Activated naive CD4-positive, alpha-beta T cell treated with anti-CD3 and anti-CD28 coated beads, Interleukin-2, amount 50 U/mL, for 24 hours (primary cell): ENCODE measurements at regions not wholly inside any gene's neighbourhood (a gene's known extent, or its start where the extent isn't known, plus 50 kb on each side); places are given as distances from the start of the nearest gene placed in this dataset.

ENCODE experiments used
- H3K27ac Mint-ChIP-seq: one replicate; pipeline ENCODE4 v1.8.0; 2021; ENCODE audit warnings: mild to moderate bottlenecking, mixed read lengths
- H3K27me3 Mint-ChIP-seq: one replicate; pipeline ENCODE4 v1.8.0; 2021; ENCODE audit warnings: mixed read lengths
- H3K36me3 Mint-ChIP-seq: one replicate; pipeline ENCODE4 v1.8.0; 2021; ENCODE audit warnings: mixed read lengths
- H3K4me1 Mint-ChIP-seq: one replicate; pipeline ENCODE4 v1.8.0; 2021; ENCODE audit warnings: mixed read lengths
- H3K4me3 Mint-ChIP-seq: one replicate; pipeline ENCODE4 v1.8.0; 2021; ENCODE audit warnings: mild to moderate bottlenecking, mixed read lengths
- H3K9me3 Mint-ChIP-seq: one replicate; pipeline ENCODE4 v1.8.0; 2021; ENCODE audit warnings: mixed read lengths

- Mint-ChIP-seq H3K36me3 (no peaks in the 10 kb centered on the region), H3K4me1 (no peaks in the 10 kb centered on the region), H3K4me3 (no peak overlapping the region), H3K27me3 (no peaks in the 10 kb centered on the region), H3K27ac (no peak overlapping the region), H3K9me3 (peaks cover 3% of the 10 kb centered on the region)
These were observed 1161.2 kb upstream of the SEL1L start for GRCh38 chr14:82694820-82695219.

GRCh38 chr14:82704218-82704617 is 1170.6 kb upstream of the SEL1L start:
- no peak overlapping the region for H3K27ac Mint-ChIP-seq
- no peak overlapping the region for H3K4me3 Mint-ChIP-seq
- H3K4me1 Mint-ChIP-seq, result no peaks in the 10 kb centered on the region
- H3K27me3 Mint-ChIP-seq, result no peaks in the 10 kb centered on the region
- H3K36me3 Mint-ChIP-seq, result no peaks in the 10 kb centered on the region
- peaks cover 4% of the 10 kb centered on the region for H3K9me3 Mint-ChIP-seq

- no peak overlapping the region for H3K4me3 Mint-ChIP-seq
- H3K27me3 Mint-ChIP-seq, result no peaks in the 10 kb centered on the region
- no peaks in the 10 kb centered on the region for H3K9me3 Mint-ChIP-seq
- no peaks in the 10 kb centered on the region for H3K36me3 Mint-ChIP-seq
- H3K27ac Mint-ChIP-seq, result no peak overlapping the region
- H3K4me1 Mint-ChIP-seq, result no peaks in the 10 kb centered on the region
These were observed 1176.7 kb upstream of the SEL1L start for GRCh38 chr14:82710267-82710841.

- Mint-ChIP-seq H3K9me3 (peaks cover 5% of the 10 kb centered on the region), H3K27ac (no peak overlapping the region), H3K4me3 (no peak overlapping the region), H3K4me1 (no peaks in the 10 kb centered on the region), H3K27me3 (no peaks in the 10 kb centered on the region), H3K36me3 (no peaks in the 10 kb centered on the region)
These were observed 1186.0 kb upstream of the SEL1L start for GRCh38 chr14:82719617-82720016.

GRCh38 chr14:82720431-82720830 is 1186.8 kb upstream of the SEL1L start:
- Mint-ChIP-seq H3K36me3 (no peaks in the 10 kb centered on the region), H3K4me1 (no peaks in the 10 kb centered on the region), H3K27me3 (no peaks in the 10 kb centered on the region), H3K27ac (no peak overlapping the region), H3K4me3 (no peak overlapping the region), H3K9me3 (peaks cover 5% of the 10 kb centered on the region)

GRCh38 chr14:82720946-82721345 is 1187.3 kb upstream of the SEL1L start:
- no peaks in the 10 kb centered on the region for H3K27me3 Mint-ChIP-seq
- H3K36me3 Mint-ChIP-seq, result no peaks in the 10 kb centered on the region
- peaks cover 5% of the 10 kb centered on the region for H3K9me3 Mint-ChIP-seq
- H3K27ac Mint-ChIP-seq, result no peak overlapping the region
- H3K4me3 Mint-ChIP-seq, result no peak overlapping the region
- no peaks in the 10 kb centered on the region for H3K4me1 Mint-ChIP-seq

GRCh38 chr14:82724316-82724715 is 1190.7 kb upstream of the SEL1L start:
- Mint-ChIP-seq H3K36me3 (no peaks in the 10 kb centered on the region), H3K9me3 (peaks cover 5% of the 10 kb centered on the region), H3K4me1 (no peaks in the 10 kb centered on the region), H3K27me3 (no peaks in the 10 kb centered on the region), H3K27ac (no peak overlapping the region), H3K4me3 (no peak overlapping the region)

- Mint-ChIP-seq H3K9me3 (peaks cover 4% of the 10 kb centered on the region), H3K27me3 (no peaks in the 10 kb centered on the region)
These were observed 1191.6 kb upstream of the SEL1L start for GRCh38 chr14:82725213-82725612.

GRCh38 chr14:82731526-82731925 is 1197.9 kb upstream of the SEL1L start:
- Mint-ChIP-seq H3K27ac (no peak overlapping the region), H3K9me3 (peaks cover under 1% of the 10 kb centered on the region), H3K4me3 (no peak overlapping the region), H3K36me3 (no peaks in the 10 kb centered on the region), H3K27me3 (no peaks in the 10 kb centered on the region), H3K4me1 (no peaks in the 10 kb centered on the region)

More at GRCh38 chr14:82725213-82725612, 1191.6 kb upstream of the SEL1L start:
- H3K4me1 Mint-ChIP-seq, result no peaks in the 10 kb centered on the region
- no peaks in the 10 kb centered on the region for H3K36me3 Mint-ChIP-seq
- H3K27ac Mint-ChIP-seq, result no peak overlapping the region
- no peak overlapping the region for H3K4me3 Mint-ChIP-seq

GRCh38 chr14:82740547-82740946 is 1206.9 kb upstream of the SEL1L start:
- no peak overlapping the region for H3K4me3 Mint-ChIP-seq
- peaks cover 12% of the 10 kb centered on the region for H3K9me3 Mint-ChIP-seq
- H3K27me3 Mint-ChIP-seq, result no peaks in the 10 kb centered on the region
- no peaks in the 10 kb centered on the region for H3K36me3 Mint-ChIP-seq
- no peak overlapping the region for H3K27ac Mint-ChIP-seq
- H3K4me1 Mint-ChIP-seq, result no peaks in the 10 kb centered on the region

- no peaks in the 10 kb centered on the region for H3K36me3 Mint-ChIP-seq
- no peak overlapping the region for H3K4me3 Mint-ChIP-seq
- H3K27ac Mint-ChIP-seq, result no peak overlapping the region
- H3K4me1 Mint-ChIP-seq, result no peaks in the 10 kb centered on the region
- no peaks in the 10 kb centered on the region for H3K27me3 Mint-ChIP-seq
- peaks cover 7% of the 10 kb centered on the region for H3K9me3 Mint-ChIP-seq
These were observed 1221.8 kb upstream of the SEL1L start for GRCh38 chr14:82755476-82755875.

- no peaks in the 10 kb centered on the region for H3K36me3 Mint-ChIP-seq
- H3K4me1 Mint-ChIP-seq, result no peaks in the 10 kb centered on the region
- H3K4me3 Mint-ChIP-seq, result no peak overlapping the region
- no peaks in the 10 kb centered on the region for H3K27me3 Mint-ChIP-seq
- peaks cover 7% of the 10 kb centered on the region for H3K9me3 Mint-ChIP-seq
- no peak overlapping the region for H3K27ac Mint-ChIP-seq
These were observed 1222.3 kb upstream of the SEL1L start for GRCh38 chr14:82755923-82756322.

GRCh38 chr14:82757776-82758175 is 1224.1 kb upstream of the SEL1L start:
- no peaks in the 10 kb centered on the region for H3K27me3 Mint-ChIP-seq

GRCh38 chr14:82759656-82760055 is 1226.0 kb upstream of the SEL1L start:
- Mint-ChIP-seq H3K27ac (no peak overlapping the region), H3K9me3 (no peaks in the 10 kb centered on the region), H3K4me1 (no peaks in the 10 kb centered on the region), H3K36me3 (no peaks in the 10 kb centered on the region), H3K27me3 (no peaks in the 10 kb centered on the region), H3K4me3 (no peak overlapping the region)

More at GRCh38 chr14:82757776-82758175, 1224.1 kb upstream of the SEL1L start:
- Mint-ChIP-seq H3K4me3 (no peak overlapping the region), H3K4me1 (no peaks in the 10 kb centered on the region), H3K27ac (no peak overlapping the region), H3K36me3 (no peaks in the 10 kb centered on the region), H3K9me3 (peaks cover 7% of the 10 kb centered on the region)

GRCh38 chr14:82766123-82766522 is 1232.5 kb upstream of the SEL1L start:
- Mint-ChIP-seq H3K4me1 (no peaks in the 10 kb centered on the region), H3K36me3 (no peaks in the 10 kb centered on the region), H3K27ac (no peak overlapping the region), H3K9me3 (peaks cover 6% of the 10 kb centered on the region), H3K27me3 (no peaks in the 10 kb centered on the region), H3K4me3 (no peak overlapping the region)

- peaks cover 6% of the 10 kb centered on the region for H3K9me3 Mint-ChIP-seq
- H3K27ac Mint-ChIP-seq, result no peak overlapping the region
- no peaks in the 10 kb centered on the region for H3K36me3 Mint-ChIP-seq
- H3K4me3 Mint-ChIP-seq, result no peak overlapping the region
- H3K27me3 Mint-ChIP-seq, result no peaks in the 10 kb centered on the region
- H3K4me1 Mint-ChIP-seq, result no peaks in the 10 kb centered on the region
These were observed 1233.3 kb upstream of the SEL1L start for GRCh38 chr14:82766996-82767395.

GRCh38 chr14:82776958-82777357 is 1243.3 kb upstream of the SEL1L start:
- H3K4me1 Mint-ChIP-seq, result no peaks in the 10 kb centered on the region
- H3K27ac Mint-ChIP-seq, result no peak overlapping the region
- no peaks in the 10 kb centered on the region for H3K27me3 Mint-ChIP-seq
- H3K36me3 Mint-ChIP-seq, result no peaks in the 10 kb centered on the region
- H3K9me3 Mint-ChIP-seq, result no peaks in the 10 kb centered on the region
- H3K4me3 Mint-ChIP-seq, result no peak overlapping the region
